Neural cell (in vitro differentiated cells): ENCODE measurements at regions not wholly inside any gene's neighbourhood (a gene's known extent, or its start where the extent isn't known, plus 50 kb on each side); places are given as distances from the start of the nearest gene placed in this dataset.

Experiments used
- H2AFZ ChIP-seq: fragments of 200-600, 300-800 bp; sonication (generic), shearing (Covaris generic); 2 replicates; pipeline ENCODE4 v1.6.0; 2014; ENCODE audit warnings: low read depth, mild to moderate bottlenecking, antibody characterized with exemption, low read length, moderate library complexity
- H3F3A ChIP-seq: fragments of 200-600 bp; shearing (Covaris generic); 2 replicates; pipeline ENCODE4 v1.6.1; 2016; ENCODE audit warnings: mild to moderate bottlenecking, moderate library complexity, mixed read lengths, antibody characterized with exemption, low read length; ENCODE audit not compliant: insufficient read depth, poor library complexity, severe bottlenecking
- H3K27ac ChIP-seq: fragments of 200-600, 300-800 bp; sonication (generic), shearing (Covaris generic); 2 replicates; pipeline ENCODE4 v1.5.1; 2014; ENCODE audit warnings: mild to moderate bottlenecking, low read length, moderate library complexity
- H3K27me3 ChIP-seq: fragments of 300-800, 200-600 bp; sonication (generic), shearing (Covaris generic); 2 replicates; pipeline ENCODE4 v1.6.0; 2014; ENCODE audit warnings: mild to moderate bottlenecking, low read depth, low read length, moderate library complexity; ENCODE audit not compliant: insufficient read depth
- H3K36me3 ChIP-seq: fragments of 300-800, 200-600 bp; sonication (generic), shearing (Covaris generic); 2 replicates; pipeline ENCODE4 v1.5.1; 2014; ENCODE audit warnings: mild to moderate bottlenecking, antibody characterized with exemption, low read length, moderate library complexity; ENCODE audit not compliant: insufficient read depth
- H3K4me2 ChIP-seq: fragments of 300-800, 200-600 bp; sonication (generic), shearing (Covaris generic); 2 replicates; pipeline ENCODE4 v1.6.0; 2014; ENCODE audit warnings: mild to moderate bottlenecking, low read length
- H3K4me3 ChIP-seq: fragments of 300-800, 200-600 bp; sonication (generic), shearing (Covaris generic); 2 replicates; pipeline ENCODE4 v1.5.1; 2014; ENCODE audit warnings: mild to moderate bottlenecking, low read length, moderate library complexity
- H3K79me2 ChIP-seq: fragments of 200-600 bp; shearing (Covaris generic); replicated peaks from 2 replicates; pipeline ENCODE4 v1.6.0; 2014; ENCODE audit warnings: mild to moderate bottlenecking, low read length, moderate library complexity; ENCODE audit not compliant: insufficient read depth
- H3K9ac ChIP-seq: fragments of 300-800, 200-600 bp; sonication (generic), shearing (Covaris generic); 2 replicates; pipeline ENCODE4 v1.6.1; 2016; ENCODE audit warnings: mild to moderate bottlenecking, low read length, mixed read lengths
- H3K9me2 ChIP-seq: fragments of 200-600 bp; shearing (Covaris generic); 2 replicates; pipeline ENCODE4 v1.6.1; 2016; ENCODE audit warnings: mild to moderate bottlenecking, low read length, mixed read lengths; ENCODE audit not compliant: insufficient read depth
- H3K9me3 ChIP-seq: fragments of 200-600, 300-800 bp; sonication (generic), shearing (Covaris generic); 2 replicates; pipeline ENCODE4 v1.6.1; 2016; ENCODE audit warnings: mild to moderate bottlenecking, mixed run types, low read length, moderate library complexity, mixed read lengths
- H4K20me1 ChIP-seq: fragments of 200-600 bp; shearing (Covaris generic); 2 replicates; pipeline ENCODE4 v1.6.1; 2016; ENCODE audit warnings: mild to moderate bottlenecking, mixed run types; ENCODE audit not compliant: insufficient read depth
- CTCF ChIP-seq: fragments of 450-650 bp; IDR thresholded peaks from 2 replicates; pipeline ENCODE4 v1.5.1; 2014; ENCODE audit warnings: antibody characterized with exemption, mild to moderate bottlenecking, moderate library complexity; ENCODE audit not compliant: poor library complexity, severe bottlenecking
- EP300 ChIP-seq: fragments of 450-650 bp; conservative IDR thresholded peaks from 2 replicates; pipeline ENCODE4 v1.6.1; 2014; ENCODE audit warnings: antibody characterized with exemption, mild to moderate bottlenecking, moderate library complexity; ENCODE audit not compliant: poor library complexity, severe bottlenecking
- EZH2 ChIP-seq: fragments of 200-600, 300-800 bp; shearing (Covaris generic), sonication (generic); IDR thresholded peaks from 2 replicates; pipeline ENCODE4 v1.6.1; 2014; ENCODE audit warnings: antibody characterized with exemption, low read length, borderline replicate concordance, mild to moderate bottlenecking; ENCODE audit not compliant: insufficient read depth, poor library complexity, severe bottlenecking
- MXI1 ChIP-seq: fragments of 450-650 bp; conservative IDR thresholded peaks from 2 replicates; pipeline ENCODE4 v1.6.1; 2014; ENCODE audit warnings: antibody characterized with exemption, mild to moderate bottlenecking; ENCODE audit not compliant: poor library complexity, severe bottlenecking
- POLR2AphosphoS5 ChIP-seq: IDR thresholded peaks from 2 replicates; pipeline ENCODE4 v1.6.1; 2012
- RAD21 ChIP-seq: fragments of 450-650 bp; conservative IDR thresholded peaks from 2 replicates; pipeline ENCODE4 v1.6.1; 2014; ENCODE audit warnings: antibody characterized with exemption, mild to moderate bottlenecking, moderate library complexity
- REST ChIP-seq: IDR thresholded peaks from 2 replicates; pipeline ENCODE4 v1.6.1; 2012; ENCODE audit warnings: borderline replicate concordance
- SMC3 ChIP-seq: fragments of 450-650 bp; conservative IDR thresholded peaks from 2 replicates; pipeline ENCODE4 v1.6.1; 2014; ENCODE audit warnings: antibody characterized with exemption, mild to moderate bottlenecking, moderate library complexity; ENCODE audit not compliant: poor library complexity
- TAF1 ChIP-seq: IDR thresholded peaks from 2 replicates; pipeline ENCODE4 v1.6.1; 2012; ENCODE audit warnings: low read depth

- Histone ChIP-seq H3K4me3 (no peak overlapping the region), H3K9me3 (no peaks in the 10 kb centered on the region), H3K9ac (no peak overlapping the region), H3K9me2 (no peaks in the 10 kb centered on the region), H3K36me3 (no peaks in the 10 kb centered on the region), H3K27me3 (no peaks in the 10 kb centered on the region), H3F3A (no peaks in the 10 kb centered on the region), H3K79me2 (no peaks in the 10 kb centered on the region), H3K4me2 (no peak overlapping the region), H4K20me1 (no peaks in the 10 kb centered on the region), H2AFZ (no peak overlapping the region), H3K27ac (no peak overlapping the region)
- TF ChIP-seq POLR2AphosphoS5, result no peak
- TF ChIP-seq MXI1, result no peak
- TF ChIP-seq REST, result no peak
- TF ChIP-seq EP300, result no peak
- no peak for TF ChIP-seq RAD21
- no peak for TF ChIP-seq TAF1
- TF ChIP-seq EZH2, result no peak
- no peak for TF ChIP-seq SMC3
- TF ChIP-seq CTCF, result no peak
These were observed 51.0 kb upstream of the LIFR start for GRCh38 chr5:38607396-38607795.

- H3K4me3 ChIP-seq, result no peak overlapping the region
- no peaks in the 10 kb centered on the region for H4K20me1 ChIP-seq
- no peak overlapping the region for H3K4me2 ChIP-seq
- H3K9me2 ChIP-seq, result no peaks in the 10 kb centered on the region
- no peak overlapping the region for H3K27ac ChIP-seq
- H3K27me3 ChIP-seq, result no peaks in the 10 kb centered on the region
- H3K9me3 ChIP-seq, result no peaks in the 10 kb centered on the region
- no peaks in the 10 kb centered on the region for H3K79me2 ChIP-seq
- TF ChIP-seq POLR2AphosphoS5 (no peak), RAD21 (no peak), TAF1 (no peak), EZH2 (no peak), SMC3 (no peak), MXI1 (no peak), EP300 (no peak), CTCF (no peak), REST (no peak)
- no peak overlapping the region for H2AFZ ChIP-seq
- H3K36me3 ChIP-seq, result no peaks in the 10 kb centered on the region
- no peak overlapping the region for H3K9ac ChIP-seq
- H3F3A ChIP-seq, result no peaks in the 10 kb centered on the region
These were observed 51.6 kb upstream of the LIFR start for GRCh38 chr5:38607930-38608564.
